ENCODE measurements at regions not wholly inside any gene's neighbourhood (a gene's known extent, or its start where the extent isn't known, plus 50 kb on each side); places are given as distances from the start of the nearest gene placed in this dataset.

DNA sequence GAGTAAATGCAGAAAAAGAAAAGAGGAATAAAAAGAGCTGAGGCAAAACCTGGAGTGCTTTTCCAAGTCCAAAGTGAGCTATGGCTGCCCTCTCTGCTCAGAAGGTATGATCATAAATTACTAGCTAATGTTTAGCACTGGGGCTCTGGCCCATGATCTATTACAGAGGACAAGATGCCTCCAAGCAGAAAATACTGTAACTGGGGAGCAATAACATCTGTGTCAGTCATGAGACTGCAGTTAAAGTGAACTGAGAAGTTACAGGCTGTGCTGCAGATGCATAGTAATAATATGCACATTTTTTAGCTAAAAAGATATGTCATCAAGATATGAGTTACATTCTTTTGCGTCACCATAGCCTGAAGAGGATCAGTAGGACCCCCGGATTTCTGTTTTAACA lies 209.4 kb upstream of the RBBP8 start:
- in situ Hi-C loops (cut with MboI), result loop anchor here (25.0 kb wide), 4 partner anchors 111 to 1661 kb away; no protein-coding TSS in a partner anchor
- no TSS peak for BruUV-seq (replicated peaks)
- H3K27me3 ChIP-seq (replicated peaks in 1 of 2; ENCODE audit: control insufficient read depth in 2 of 2, insufficient read depth in 2 of 2, low read length in 1 of 2), result no peaks in the 10 kb centered on the region
- TF ChIP-seq CEBPB (IDR thresholded peaks at IDR 0.05; ENCODE audit: borderline replicate concordance in 1 of 2, low read depth in 2 of 2, low read length in 2 of 2) (no peak), CREB1 (IDR thresholded peaks at IDR 0.05; ENCODE audit: low read depth) (no peak), BCL11A (IDR thresholded peaks at IDR 0.05; ENCODE audit: low read depth, low read length) (no peak), FOXM1 (IDR thresholded peaks at IDR 0.05; ENCODE audit: low read depth, low read length) (no peak), ZNF24 (IDR thresholded peaks at IDR 0.05) (no peak), RBBP5 (conservative IDR thresholded peaks at IDR 0.05) (no peak), TARDBP (IDR thresholded peaks at IDR 0.05; ENCODE audit: borderline replicate concordance) (no peak), ESRRA (IDR thresholded peaks at IDR 0.05; ENCODE audit: low read length) (no peak), SUPT20H (IDR thresholded peaks at IDR 0.05; ENCODE audit: borderline replicate concordance, control insufficient read depth, low read depth, low read length) (no peak), ZNF687 (IDR thresholded peaks at IDR 0.05) (no peak), JUNB (IDR thresholded peaks at IDR 0.05) (no peak), MXI1 (IDR thresholded peaks at IDR 0.05; ENCODE audit: low read depth, low read length) (no peak), NFYA (IDR thresholded peaks at IDR 0.05; ENCODE audit: borderline replicate concordance, low read depth, low read length) (no peak), SPI1 (IDR thresholded peaks at IDR 0.05; ENCODE audit: borderline replicate concordance, insufficient read depth, low read depth, low read length) (no peak), ATF2 (IDR thresholded peaks at IDR 0.05; ENCODE audit: low read length) (no peak), POU2F2 (IDR thresholded peaks at IDR 0.05; ENCODE audit: borderline replicate concordance, low read depth, low read length) (no peak)
- TF ChIP-seq, protein P1, sequence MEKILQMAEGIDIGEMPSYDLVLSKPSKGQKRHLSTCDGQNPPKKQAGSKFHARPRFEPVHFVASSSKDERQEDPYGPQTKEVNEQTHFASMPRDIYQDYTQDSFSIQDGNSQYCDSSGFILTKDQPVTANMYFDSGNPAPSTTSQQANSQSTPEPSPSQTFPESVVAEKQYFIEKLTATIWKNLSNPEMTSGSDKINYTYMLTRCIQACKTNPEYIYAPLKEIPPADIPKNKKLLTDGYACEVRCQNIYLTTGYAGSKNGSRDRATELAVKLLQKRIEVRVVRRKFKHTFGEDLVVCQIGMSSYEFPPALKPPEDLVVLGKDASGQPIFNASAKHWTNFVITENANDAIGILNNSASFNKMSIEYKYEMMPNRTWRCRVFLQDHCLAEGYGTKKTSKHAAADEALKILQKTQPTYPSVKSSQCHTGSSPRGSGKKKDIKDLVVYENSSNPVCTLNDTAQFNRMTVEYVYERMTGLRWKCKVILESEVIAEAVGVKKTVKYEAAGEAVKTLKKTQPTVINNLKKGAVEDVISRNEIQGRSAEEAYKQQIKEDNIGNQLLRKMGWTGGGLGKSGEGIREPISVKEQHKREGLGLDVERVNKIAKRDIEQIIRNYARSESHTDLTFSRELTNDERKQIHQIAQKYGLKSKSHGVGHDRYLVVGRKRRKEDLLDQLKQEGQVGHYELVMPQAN (conservative IDR thresholded peaks at IDR 0.05), result no peak
- TF ChIP-seq, protein P2, sequence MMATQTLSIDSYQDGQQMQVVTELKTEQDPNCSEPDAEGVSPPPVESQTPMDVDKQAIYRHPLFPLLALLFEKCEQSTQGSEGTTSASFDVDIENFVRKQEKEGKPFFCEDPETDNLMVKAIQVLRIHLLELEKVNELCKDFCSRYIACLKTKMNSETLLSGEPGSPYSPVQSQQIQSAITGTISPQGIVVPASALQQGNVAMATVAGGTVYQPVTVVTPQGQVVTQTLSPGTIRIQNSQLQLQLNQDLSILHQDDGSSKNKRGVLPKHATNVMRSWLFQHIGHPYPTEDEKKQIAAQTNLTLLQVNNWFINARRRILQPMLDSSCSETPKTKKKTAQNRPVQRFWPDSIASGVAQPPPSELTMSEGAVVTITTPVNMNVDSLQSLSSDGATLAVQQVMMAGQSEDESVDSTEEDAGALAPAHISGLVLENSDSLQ (IDR thresholded peaks at IDR 0.05), result no peak

More for the DNA sequence above, 209.4 kb upstream of the RBBP8 start:
- no peak overlapping the region for H3K9ac ChIP-seq (ENCODE audit: control insufficient read depth, insufficient read depth, low read length)
- ATAC-seq (no peak), DNase-seq (ENCODE audit: low read depth, low spot score) (no peak), FAIRE-seq (no peak)
- no peak overlapping the region for H3K4me2 ChIP-seq (ENCODE audit: control insufficient read depth, insufficient read depth)
- ChIA-PET SMC1A (ENCODE audit: uncharacterized antibody, unreplicated experiment) (interaction anchor here (0.6 to 1.5 kb wide), 3 partner anchors 11 to 281 kb away, joined by 3 to 4 read pairs (median 3); no protein-coding TSS in a partner anchor), RAD21 (ENCODE audit: unreplicated experiment) (no interaction called here), POLR2A (no interaction called here), CTCF (interaction anchor here (1.2 to 2.1 kb wide), 2 partner anchors 13 to 258 kb away, joined by 3 to 6 read pairs; no protein-coding TSS in a partner anchor)
- no peak overlapping the region for H3K4me3 ChIP-seq
- no peaks in the 10 kb centered on the region for H3K4me1 ChIP-seq (ENCODE audit: control insufficient read depth, insufficient read depth, low read length)
- intact Hi-C loops (cut with micrococcal nuclease; ENCODE audit: unreplicated experiment), result no loop called here
- no peak overlapping the region for H2AFZ ChIP-seq (ENCODE audit: control insufficient read depth, low read depth, low read length)
- H3K36me3 ChIP-seq (ENCODE audit: control insufficient read depth in 2 of 2, insufficient read depth in 2 of 2, low read length in 1 of 2), result no peaks in the 10 kb centered on the region
- no peaks in the 10 kb centered on the region for H4K20me1 ChIP-seq (ENCODE audit: control insufficient read depth, insufficient read depth)
- H3K9me3 ChIP-seq (replicated peaks; ENCODE audit: control insufficient read depth, insufficient read depth, low read length), result no peaks in the 10 kb centered on the region
- H3K27ac ChIP-seq (ENCODE audit: control insufficient read depth, insufficient read depth), result no peak overlapping the region
- H3K79me2 ChIP-seq (ENCODE audit: control insufficient read depth, insufficient read depth, low read length), result no peaks in the 10 kb centered on the region
- WGBS (ENCODE audit: insufficient coverage, insufficient replicate concordance, low lambda C conversion rate, missing lambda C conversion rate), result 7% methylated on average over 2 of the region's 2 CpGs

Measured in GM12878 (cell line).